ENCODE measurements at regions not wholly inside any gene's neighbourhood (a gene's known extent, or its start where the extent isn't known, plus 50 kb on each side); places are given as distances from the start of the nearest gene placed in this dataset.

DNA sequence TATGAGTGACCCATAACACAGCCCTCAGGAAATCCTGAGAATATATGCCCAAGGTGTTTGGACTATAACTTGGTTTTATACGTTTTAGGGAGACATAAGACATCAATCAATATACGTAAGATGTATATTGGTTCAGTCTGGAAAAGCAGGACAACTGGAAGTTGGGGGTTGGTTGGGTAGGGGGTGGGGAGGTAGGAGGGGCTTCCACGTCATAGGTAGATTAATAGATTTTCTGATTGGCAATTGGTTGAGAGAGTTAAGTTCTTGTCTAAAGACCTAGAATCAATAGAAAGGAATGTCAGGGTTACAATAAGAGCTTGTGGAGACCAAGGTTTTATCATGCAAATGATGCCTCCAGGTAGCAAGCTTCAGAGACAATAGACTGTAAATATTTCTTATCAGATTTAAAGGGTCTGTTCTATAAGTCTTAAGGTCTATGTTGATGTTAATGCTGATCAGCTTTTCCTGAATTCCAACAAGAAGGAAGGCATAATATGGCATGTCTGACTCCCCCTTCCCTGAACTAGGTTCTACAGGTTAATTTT is 2267.7 kb upstream of the ACO1 start:
- ChIA-PET POLR2A (no interaction called here), CTCF (interaction anchor here (0.7 kb wide), 1 partner anchor 45 kb away, joined by 3 read pairs; no protein-coding TSS in a partner anchor)
- H3K36me3 ChIP-seq (ENCODE audit: control insufficient read depth in 2 of 2, insufficient read depth in 1 of 2, low read length in 2 of 2): no peaks in the 10 kb centered on the region

DNA sequence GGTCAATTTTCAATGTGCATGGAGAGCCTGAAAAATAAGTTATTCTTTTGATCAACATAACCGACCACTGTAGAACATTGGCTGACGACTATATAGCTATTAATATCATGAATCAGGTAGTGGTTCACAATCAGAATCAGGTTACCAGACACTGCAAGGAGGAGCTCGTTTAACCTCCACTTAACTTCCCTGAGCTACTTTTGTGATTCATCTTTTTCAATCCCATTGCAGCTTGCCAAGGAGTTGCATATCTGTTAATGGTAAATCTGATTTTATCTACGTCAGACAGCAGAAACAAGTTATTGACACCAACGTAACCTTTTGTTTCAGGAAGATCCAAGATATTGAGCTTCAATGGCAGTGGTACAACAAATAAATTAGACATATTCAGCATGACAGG is 2263.8 kb upstream of the ACO1 start:
- Histone ChIP-seq H3K9me3 (ENCODE audit: control insufficient read depth, insufficient read depth, low read depth, low read length) (no peaks in the 10 kb centered on the region), H3K27ac (ENCODE audit: extremely low read depth, low read depth, low read length) (no peak overlapping the region), H3K36me3 (ENCODE audit: control insufficient read depth in 2 of 2, insufficient read depth in 1 of 2, low read length in 2 of 2) (no peaks in the 10 kb centered on the region), H3K4me3 (ENCODE audit: low read depth, low read length) (no peak overlapping the region), H3K4me1 (ENCODE audit: control insufficient read depth, insufficient read depth, low read length) (no peaks in the 10 kb centered on the region)
- TF ChIP-seq ZBTB49 (tag by site-specific recombination; IDR thresholded peaks at IDR 0.05; ENCODE audit: low read depth) (no peak), ZNF416 (tag by site-specific recombination; IDR thresholded peaks at IDR 0.05) (no peak)
- CTCF ChIA-PET: no interaction called here
- POLR2A ChIA-PET: no interaction called here

More for the DNA sequence above, 2267.7 kb upstream of the ACO1 start:
- Histone ChIP-seq H3K4me1 (ENCODE audit: control insufficient read depth, insufficient read depth, low read length) (no peaks in the 10 kb centered on the region), H3K9me3 (ENCODE audit: control insufficient read depth, insufficient read depth, low read depth, low read length) (no peaks in the 10 kb centered on the region), H3K4me3 (ENCODE audit: low read depth, low read length) (no peak overlapping the region), H3K27ac (ENCODE audit: extremely low read depth, low read depth, low read length) (no peak overlapping the region)
- no peak for TF ChIP-seq ZSCAN16 (tag by site-specific recombination; IDR thresholded peaks at IDR 0.05)
- TF ChIP-seq, protein P1, sequence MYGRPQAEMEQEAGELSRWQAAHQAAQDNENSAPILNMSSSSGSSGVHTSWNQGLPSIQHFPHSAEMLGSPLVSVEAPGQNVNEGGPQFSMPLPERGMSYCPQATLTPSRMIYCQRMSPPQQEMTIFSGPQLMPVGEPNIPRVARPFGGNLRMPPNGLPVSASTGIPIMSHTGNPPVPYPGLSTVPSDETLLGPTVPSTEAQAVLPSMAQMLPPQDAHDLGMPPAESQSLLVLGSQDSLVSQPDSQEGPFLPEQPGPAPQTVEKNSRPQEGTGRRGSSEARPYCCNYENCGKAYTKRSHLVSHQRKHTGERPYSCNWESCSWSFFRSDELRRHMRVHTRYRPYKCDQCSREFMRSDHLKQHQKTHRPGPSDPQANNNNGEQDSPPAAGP (tag by site-specific recombination; IDR thresholded peaks at IDR 0.05): no peak
- no peak for TF ChIP-seq ZNF184 (tag by site-specific recombination; IDR thresholded peaks at IDR 0.05)
- TF ChIP-seq ZSCAN30 (tag by site-specific recombination; IDR thresholded peaks at IDR 0.05): no peak
- TF ChIP-seq ZSCAN18 (tag by site-specific recombination; IDR thresholded peaks at IDR 0.05): no peak
- no peak for TF ChIP-seq ZNF777 (tag by site-specific recombination; IDR thresholded peaks at IDR 0.05; ENCODE audit: borderline replicate concordance)
- TF ChIP-seq ZSCAN5A (tag by site-specific recombination; IDR thresholded peaks at IDR 0.05): no peak
- TF ChIP-seq ZFP37 (tag by site-specific recombination; IDR thresholded peaks at IDR 0.05): no peak
- TF ChIP-seq ZNF501 (tag by site-specific recombination; IDR thresholded peaks at IDR 0.05): no peak
- TF ChIP-seq ZNF175 (tag by site-specific recombination; IDR thresholded peaks at IDR 0.05): no peak
- no peak for TF ChIP-seq ZNF843 (tag by site-specific recombination; IDR thresholded peaks at IDR 0.05)
- TF ChIP-seq, protein P2, sequence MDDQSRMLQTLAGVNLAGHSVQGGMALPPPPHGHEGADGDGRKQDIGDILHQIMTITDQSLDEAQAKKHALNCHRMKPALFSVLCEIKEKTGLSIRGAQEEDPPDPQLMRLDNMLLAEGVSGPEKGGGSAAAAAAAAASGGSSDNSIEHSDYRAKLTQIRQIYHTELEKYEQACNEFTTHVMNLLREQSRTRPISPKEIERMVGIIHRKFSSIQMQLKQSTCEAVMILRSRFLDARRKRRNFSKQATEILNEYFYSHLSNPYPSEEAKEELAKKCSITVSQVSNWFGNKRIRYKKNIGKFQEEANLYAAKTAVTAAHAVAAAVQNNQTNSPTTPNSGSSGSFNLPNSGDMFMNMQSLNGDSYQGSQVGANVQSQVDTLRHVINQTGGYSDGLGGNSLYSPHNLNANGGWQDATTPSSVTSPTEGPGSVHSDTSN (CRISPR knock-in tag; IDR thresholded peaks at IDR 0.05): no peak
- no peak for TF ChIP-seq ZNF16 (tag by site-specific recombination; IDR thresholded peaks at IDR 0.05; ENCODE audit: low read depth)
- TF ChIP-seq ZNF830 (tag by site-specific recombination; IDR thresholded peaks at IDR 0.05; ENCODE audit: low read depth): no peak
- no peak for TF ChIP-seq MEIS1 (CRISPR knock-in tag; IDR thresholded peaks at IDR 0.05; ENCODE audit: borderline replicate concordance)
- no peak for TF ChIP-seq ZNF202 (tag by site-specific recombination; IDR thresholded peaks at IDR 0.05; ENCODE audit: borderline replicate concordance)
- no peak for TF ChIP-seq ZNF248 (tag by site-specific recombination; IDR thresholded peaks at IDR 0.05)
- no peak for TF ChIP-seq ZNF354C (tag by site-specific recombination; IDR thresholded peaks at IDR 0.05; ENCODE audit: borderline replicate concordance, low read depth)
- TF ChIP-seq ZNF302 (tag by site-specific recombination; IDR thresholded peaks at IDR 0.05; ENCODE audit: low read depth): no peak

All from HEK293 (cell line).